ENCODE measurements at regions not wholly inside any gene's neighbourhood (a gene's known extent, or its start where the extent isn't known, plus 50 kb on each side); places are given as distances from the start of the nearest gene placed in this dataset.

- Histone ChIP-seq H3K27me3 (replicated peaks in 1 of 4; ENCODE audit: control extremely low read depth in 1 of 4, control insufficient read depth in 3 of 4, insufficient read depth in 4 of 4, low read length in 3 of 4) (no peaks in the 10 kb centered on the region), H3K27ac (ENCODE audit: low read length in 2 of 2) (peak overlapping the region; percentile 86 to 95), H3K9ac (ENCODE audit: low read length) (no peak overlapping the region), H3K4me2 (replicated peaks; ENCODE audit: low read depth, low read length, poor library complexity, severe bottlenecking) (peak overlapping the region; percentile 45), H3K4me3 (ENCODE audit: control extremely low read depth in 1 of 5, extremely low read depth in 1 of 5, insufficient read depth in 1 of 5, low read depth in 2 of 5, low read length in 4 of 5) (no peak overlapping the region), H2AFZ (ENCODE audit: insufficient read depth, low read depth, low read length, poor library complexity, severe bottlenecking) (no peak overlapping the region), H3K4me1 (ENCODE audit: control insufficient read depth in 2 of 2, insufficient read depth in 2 of 2, low read length in 2 of 2) (peaks cover 48 to 53% of the 10 kb centered on the region in 2 donors), H3K36me3 (replicated peaks in 1 of 2; ENCODE audit: control extremely low read depth in 1 of 2, control insufficient read depth in 1 of 2, extremely low read depth in 1 of 2, insufficient read depth in 2 of 2, low read length in 1 of 2) (no peaks in the 10 kb centered on the region), H3K9me3 (ENCODE audit: control extremely low read depth in 1 of 3, control insufficient read depth in 2 of 3, insufficient read depth in 1 of 3, low read length in 2 of 3) (no peaks in the 10 kb centered on the region), H4K20me1 (ENCODE audit: control insufficient read depth, insufficient read depth, low read length, poor library complexity, severe bottlenecking) (no peaks in the 10 kb centered on the region), H3K79me2 (ENCODE audit: control insufficient read depth, insufficient read depth, low read length) (peaks cover 3% of the 10 kb centered on the region)
- Mint-ChIP-seq H3K9me3 (ENCODE audit: insufficient read depth) (peaks cover 2% of the 10 kb centered on the region), H3K4me3 (peak overlapping the region; percentile 17), H3K27me3 (no peaks in the 10 kb centered on the region), H3K4me1 (peaks cover 52% of the 10 kb centered on the region), H3K27ac (peak overlapping the region; percentile 96)
- ATAC-seq (ENCODE audit: low read depth) (no peak), DNase-seq (no peak)
- ChIA-PET CTCF (interaction anchor here (1.6 kb wide), 1 partner anchor 15 kb away, joined by 5 read pairs; no protein-coding TSS in a partner anchor), POLR2A (no interaction called here)
- intact Hi-C loops (cut with micrococcal nuclease) = no loop called here
- TF ChIP-seq CTCF (IDR thresholded peaks at IDR 0.05) (no peak), EZH2 (IDR thresholded peaks at IDR 0.05; ENCODE audit: borderline replicate concordance, insufficient read depth, low read depth, low read length, poor library complexity, severe bottlenecking) (no peak)
- WGBS (ENCODE audit: insufficient coverage) = 100% methylated on average over 2 of the region's 2 CpGs
Observed at GRCh38 chr11:128273736-128274135, 313.6 kb downstream of the ETS1 start.

GRCh38 chr11:128271401-128271800, 316.0 kb downstream of the ETS1 start:
- peak overlapping the region; percentile 86 to 95 for H3K27ac ChIP-seq (ENCODE audit: low read length in 2 of 2)
- H3K9me3 ChIP-seq (ENCODE audit: control extremely low read depth in 1 of 3, control insufficient read depth in 2 of 3, insufficient read depth in 1 of 3, low read length in 2 of 3) = no peaks in the 10 kb centered on the region
- peak overlapping the region; percentile 96 for H3K27ac Mint-ChIP-seq
- CTCF ChIA-PET = interaction anchor here (0.9 to 1.6 kb wide), 7 partner anchors 9 to 362 kb away, joined by 3 to 5 read pairs (median 4); no protein-coding TSS in a partner anchor
- POLR2A ChIA-PET = no interaction called here
- peak; percentile 57 for ATAC-seq (ENCODE audit: low read depth)
- no peaks in the 10 kb centered on the region for H3K27me3 ChIP-seq (replicated peaks in 1 of 4; ENCODE audit: control extremely low read depth in 1 of 4, control insufficient read depth in 3 of 4, insufficient read depth in 4 of 4, low read length in 3 of 4)
- H3K9ac ChIP-seq (ENCODE audit: low read length) = peak overlapping the region; percentile 41
- no peak overlapping the region for H2AFZ ChIP-seq (ENCODE audit: insufficient read depth, low read depth, low read length, poor library complexity, severe bottlenecking)
- peaks cover 48 to 53% of the 10 kb centered on the region in 2 donors for H3K4me1 ChIP-seq (ENCODE audit: control insufficient read depth in 2 of 2, insufficient read depth in 2 of 2, low read length in 2 of 2)
- H3K9me3 Mint-ChIP-seq (ENCODE audit: insufficient read depth) = peaks cover 2% of the 10 kb centered on the region
- WGBS (ENCODE audit: insufficient coverage) = no CpG with 5 or more reads among the region's 1 CpG
- H3K4me3 Mint-ChIP-seq = peak overlapping the region; percentile 75
- H3K36me3 ChIP-seq (replicated peaks in 1 of 2; ENCODE audit: control extremely low read depth in 1 of 2, control insufficient read depth in 1 of 2, extremely low read depth in 1 of 2, insufficient read depth in 2 of 2, low read length in 1 of 2) = no peaks in the 10 kb centered on the region
- no peaks in the 10 kb centered on the region for H4K20me1 ChIP-seq (ENCODE audit: control insufficient read depth, insufficient read depth, low read length, poor library complexity, severe bottlenecking)
- DNase-seq = peak; percentile 76
- TF ChIP-seq EZH2 (IDR thresholded peaks at IDR 0.05; ENCODE audit: borderline replicate concordance, insufficient read depth, low read depth, low read length, poor library complexity, severe bottlenecking) = no peak
- H3K4me1 Mint-ChIP-seq = peaks cover 53% of the 10 kb centered on the region
- intact Hi-C loops (cut with micrococcal nuclease) = loop anchor here (1.0 kb wide), 1 partner anchor 19 kb away; no protein-coding TSS in a partner anchor
- no peaks in the 10 kb centered on the region for H3K79me2 ChIP-seq (ENCODE audit: control insufficient read depth, insufficient read depth, low read length)
- no peaks in the 10 kb centered on the region for H3K27me3 Mint-ChIP-seq
- H3K4me3 ChIP-seq (ENCODE audit: control extremely low read depth in 1 of 5, extremely low read depth in 1 of 5, insufficient read depth in 1 of 5, low read depth in 2 of 5, low read length in 4 of 5) = peak overlapping the region in 1 of 5 experiments; percentile 32
- peak overlapping the region; percentile 65 for H3K4me2 ChIP-seq (replicated peaks; ENCODE audit: low read depth, low read length, poor library complexity, severe bottlenecking)

All from B cell (primary cell).